ENCODE measurements at regions not wholly inside any gene's neighbourhood (a gene's known extent, or its start where the extent isn't known, plus 50 kb on each side); places are given as distances from the start of the nearest gene placed in this dataset.

- Histone ChIP-seq H3K27me3 (no peaks in the 10 kb centered on the region), H3K4me1 (ENCODE audit: low read depth) (no peaks in the 10 kb centered on the region), H3K27ac (no peak overlapping the region), H3K9me3 (ENCODE audit: low read depth) (no peaks in the 10 kb centered on the region), H3K4me3 (no peak overlapping the region), H3K36me3 (no peaks in the 10 kb centered on the region)
- peak in 1 of 2 donors; percentile 19 for DNase-seq (ENCODE audit: low read depth in 1 of 2, low spot score in 1 of 2)
- TF ChIP-seq, protein P1, sequence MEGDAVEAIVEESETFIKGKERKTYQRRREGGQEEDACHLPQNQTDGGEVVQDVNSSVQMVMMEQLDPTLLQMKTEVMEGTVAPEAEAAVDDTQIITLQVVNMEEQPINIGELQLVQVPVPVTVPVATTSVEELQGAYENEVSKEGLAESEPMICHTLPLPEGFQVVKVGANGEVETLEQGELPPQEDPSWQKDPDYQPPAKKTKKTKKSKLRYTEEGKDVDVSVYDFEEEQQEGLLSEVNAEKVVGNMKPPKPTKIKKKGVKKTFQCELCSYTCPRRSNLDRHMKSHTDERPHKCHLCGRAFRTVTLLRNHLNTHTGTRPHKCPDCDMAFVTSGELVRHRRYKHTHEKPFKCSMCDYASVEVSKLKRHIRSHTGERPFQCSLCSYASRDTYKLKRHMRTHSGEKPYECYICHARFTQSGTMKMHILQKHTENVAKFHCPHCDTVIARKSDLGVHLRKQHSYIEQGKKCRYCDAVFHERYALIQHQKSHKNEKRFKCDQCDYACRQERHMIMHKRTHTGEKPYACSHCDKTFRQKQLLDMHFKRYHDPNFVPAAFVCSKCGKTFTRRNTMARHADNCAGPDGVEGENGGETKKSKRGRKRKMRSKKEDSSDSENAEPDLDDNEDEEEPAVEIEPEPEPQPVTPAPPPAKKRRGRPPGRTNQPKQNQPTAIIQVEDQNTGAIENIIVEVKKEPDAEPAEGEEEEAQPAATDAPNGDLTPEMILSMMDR (IDR thresholded peaks at IDR 0.05; ENCODE audit: low read depth, low read length) = no peak
These were observed 955.6 kb downstream of the GATA3 start for GRCh38 chr10:9010093-9010492.

- no peak overlapping the region for H3K4me3 ChIP-seq
- H3K9me3 ChIP-seq (ENCODE audit: low read depth) = no peaks in the 10 kb centered on the region
- no peaks in the 10 kb centered on the region for H3K4me1 ChIP-seq (ENCODE audit: low read depth)
- H3K27me3 ChIP-seq = no peaks in the 10 kb centered on the region
- H3K36me3 ChIP-seq = no peaks in the 10 kb centered on the region
- TF ChIP-seq, protein P1 (IDR thresholded peaks at IDR 0.05; ENCODE audit: low read depth, low read length) = no peak
- H3K27ac ChIP-seq = no peak overlapping the region
- no peak for DNase-seq (ENCODE audit: low read depth in 1 of 2, low spot score in 1 of 2)
These were observed 956.6 kb downstream of the GATA3 start for GRCh38 chr10:9010931-9011670.

- TF ChIP-seq, protein P1 (IDR thresholded peaks at IDR 0.05; ENCODE audit: low read depth, low read length) = no peak
- Histone ChIP-seq H3K27me3 (no peaks in the 10 kb centered on the region), H3K4me3 (no peak overlapping the region), H3K36me3 (no peaks in the 10 kb centered on the region), H3K27ac (no peak overlapping the region), H3K4me1 (ENCODE audit: low read depth) (no peaks in the 10 kb centered on the region), H3K9me3 (ENCODE audit: low read depth) (no peaks in the 10 kb centered on the region)
- peak in 1 of 2 donors; percentile 48 for DNase-seq (ENCODE audit: low read depth in 1 of 2, low spot score in 1 of 2)
These were observed 957.8 kb downstream of the GATA3 start for GRCh38 chr10:9012312-9012711.

GRCh38 chr10:9015005-9015404, 960.5 kb downstream of the GATA3 start:
- Histone ChIP-seq H3K27ac (no peak overlapping the region), H3K36me3 (no peaks in the 10 kb centered on the region), H3K9me3 (ENCODE audit: low read depth) (no peaks in the 10 kb centered on the region), H3K27me3 (no peaks in the 10 kb centered on the region), H3K4me3 (no peak overlapping the region), H3K4me1 (ENCODE audit: low read depth) (no peaks in the 10 kb centered on the region)
- DNase-seq (ENCODE audit: low read depth in 1 of 2, low spot score in 1 of 2) = peak in 1 of 2 donors; percentile 1
- TF ChIP-seq, protein P1 (IDR thresholded peaks at IDR 0.05; ENCODE audit: low read depth, low read length) = no peak

GRCh38 chr10:9015447-9015846, 961.0 kb downstream of the GATA3 start:
- H3K27me3 ChIP-seq = no peaks in the 10 kb centered on the region
- no peak overlapping the region for H3K4me3 ChIP-seq
- no peak for DNase-seq (ENCODE audit: low read depth in 1 of 2, low spot score in 1 of 2)
- H3K4me1 ChIP-seq (ENCODE audit: low read depth) = no peaks in the 10 kb centered on the region
- no peaks in the 10 kb centered on the region for H3K36me3 ChIP-seq
- H3K27ac ChIP-seq = no peak overlapping the region
- H3K9me3 ChIP-seq (ENCODE audit: low read depth) = no peaks in the 10 kb centered on the region
- TF ChIP-seq, protein P1 (IDR thresholded peaks at IDR 0.05; ENCODE audit: low read depth, low read length) = no peak
